ENCODE measurements at regions not wholly inside any gene's neighbourhood (a gene's known extent, or its start where the extent isn't known, plus 50 kb on each side); places are given as distances from the start of the nearest gene placed in this dataset.

GRCh38 chr6:167448378-167448777 is 123.5 kb downstream of the TTLL2 start:
- Histone ChIP-seq H3K9me3 (peaks cover 0 to 7% (median 0%) of the 10 kb centered on the region in 4 donors), H3K4me3 (no peak overlapping the region), H3K36me3 (no peaks in the 10 kb centered on the region), H3K4me1 (no peaks in the 10 kb centered on the region), H3K27me3 (no peaks in the 10 kb centered on the region), H3K27ac (no peak overlapping the region)
- 86 to 90% methylated on average over 3 to 5 of the region's 5 CpGs for WGBS, 2 donors
- DNase-seq (ENCODE audit: low spot score in 2 of 2), result no peak
- TF ChIP-seq POLR2A (IDR thresholded peaks at IDR 0.05) (no peak), EP300 (IDR thresholded peaks at IDR 0.05) (no peak), CTCF (IDR thresholded peaks at IDR 0.05) (no peak)

GRCh38 chr6:167449094-167449861 is 124.4 kb downstream of the TTLL2 start:
- Histone ChIP-seq H3K9me3 (peaks cover 0 to 3% (median 0%) of the 10 kb centered on the region in 4 donors), H3K27me3 (no peaks in the 10 kb centered on the region), H3K4me3 (no peak overlapping the region), H3K36me3 (no peaks in the 10 kb centered on the region), H3K27ac (no peak overlapping the region), H3K4me1 (no peaks in the 10 kb centered on the region)
- TF ChIP-seq CTCF (IDR thresholded peaks at IDR 0.05), result no peak
- TF ChIP-seq POLR2A (IDR thresholded peaks at IDR 0.05), result no peak
- TF ChIP-seq EP300 (IDR thresholded peaks at IDR 0.05), result no peak
- 74 to 88% methylated on average over 7 of the region's 7 CpGs for WGBS, 2 donors
- DNase-seq (ENCODE audit: low spot score in 2 of 2), result no peak

GRCh38 chr6:167450626-167451025 is 125.7 kb downstream of the TTLL2 start:
- WGBS, 2 donors, result 83 to 93% methylated on average over 6 of the region's 6 CpGs
- TF ChIP-seq POLR2A (IDR thresholded peaks at IDR 0.05), result no peak
- no peak for TF ChIP-seq CTCF (IDR thresholded peaks at IDR 0.05)
- no peak for TF ChIP-seq EP300 (IDR thresholded peaks at IDR 0.05)
- H3K27me3 ChIP-seq, result no peaks in the 10 kb centered on the region
- DNase-seq (ENCODE audit: low spot score in 2 of 2), result no peak
- no peaks in the 10 kb centered on the region for H3K4me1 ChIP-seq
- H3K4me3 ChIP-seq, result no peak overlapping the region
- H3K27ac ChIP-seq, result no peak overlapping the region
- no peaks in the 10 kb centered on the region for H3K9me3 ChIP-seq
- no peaks in the 10 kb centered on the region for H3K36me3 ChIP-seq

- WGBS, 2 donors, result 87 to 88% methylated on average over 8 of the region's 8 CpGs
- Histone ChIP-seq H3K36me3 (no peaks in the 10 kb centered on the region), H3K27me3 (no peaks in the 10 kb centered on the region), H3K4me3 (no peak overlapping the region), H3K27ac (no peak overlapping the region), H3K9me3 (no peaks in the 10 kb centered on the region), H3K4me1 (no peaks in the 10 kb centered on the region)
- DNase-seq (ENCODE audit: low spot score in 2 of 2), result no peak
- no peak for TF ChIP-seq EP300 (IDR thresholded peaks at IDR 0.05)
- no peak for TF ChIP-seq CTCF (IDR thresholded peaks at IDR 0.05)
- no peak for TF ChIP-seq POLR2A (IDR thresholded peaks at IDR 0.05)
Observed at GRCh38 chr6:167452338-167453081, 127.6 kb downstream of the TTLL2 start.

- DNase-seq (ENCODE audit: low spot score in 2 of 2), result no peak
Observed at GRCh38 chr6:167453082-167453446, 128.2 kb downstream of the TTLL2 start.

More at GRCh38 chr6:167453082-167453446, 128.2 kb downstream of the TTLL2 start:
- no peaks in the 10 kb centered on the region for H3K27me3 ChIP-seq
- H3K4me3 ChIP-seq, result no peak overlapping the region
- no peak overlapping the region for H3K27ac ChIP-seq
- no peaks in the 10 kb centered on the region for H3K36me3 ChIP-seq
- 94 to 95% methylated on average over 4 of the region's 4 CpGs for WGBS, 2 donors
- no peak for TF ChIP-seq EP300 (IDR thresholded peaks at IDR 0.05)
- TF ChIP-seq POLR2A (IDR thresholded peaks at IDR 0.05), result no peak
- TF ChIP-seq CTCF (IDR thresholded peaks at IDR 0.05), result no peak
- H3K9me3 ChIP-seq, result no peaks in the 10 kb centered on the region
- H3K4me1 ChIP-seq, result no peaks in the 10 kb centered on the region

Measured in tibial nerve (tissue), 4 donors.